ENCODE measurements at regions not wholly inside any gene's neighbourhood (a gene's known extent, or its start where the extent isn't known, plus 50 kb on each side); places are given as distances from the start of the nearest gene placed in this dataset.
"Not testable (repeated sequence)": the region's sequence is repeated elsewhere in the genome, so short reads cannot be mapped to it uniquely, and the experiment has no call there.

- TF ChIP-seq, protein P1, sequence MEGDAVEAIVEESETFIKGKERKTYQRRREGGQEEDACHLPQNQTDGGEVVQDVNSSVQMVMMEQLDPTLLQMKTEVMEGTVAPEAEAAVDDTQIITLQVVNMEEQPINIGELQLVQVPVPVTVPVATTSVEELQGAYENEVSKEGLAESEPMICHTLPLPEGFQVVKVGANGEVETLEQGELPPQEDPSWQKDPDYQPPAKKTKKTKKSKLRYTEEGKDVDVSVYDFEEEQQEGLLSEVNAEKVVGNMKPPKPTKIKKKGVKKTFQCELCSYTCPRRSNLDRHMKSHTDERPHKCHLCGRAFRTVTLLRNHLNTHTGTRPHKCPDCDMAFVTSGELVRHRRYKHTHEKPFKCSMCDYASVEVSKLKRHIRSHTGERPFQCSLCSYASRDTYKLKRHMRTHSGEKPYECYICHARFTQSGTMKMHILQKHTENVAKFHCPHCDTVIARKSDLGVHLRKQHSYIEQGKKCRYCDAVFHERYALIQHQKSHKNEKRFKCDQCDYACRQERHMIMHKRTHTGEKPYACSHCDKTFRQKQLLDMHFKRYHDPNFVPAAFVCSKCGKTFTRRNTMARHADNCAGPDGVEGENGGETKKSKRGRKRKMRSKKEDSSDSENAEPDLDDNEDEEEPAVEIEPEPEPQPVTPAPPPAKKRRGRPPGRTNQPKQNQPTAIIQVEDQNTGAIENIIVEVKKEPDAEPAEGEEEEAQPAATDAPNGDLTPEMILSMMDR (IDR thresholded peaks at IDR 0.05; ENCODE audit: low read depth, low read length, poor library complexity, severe bottlenecking): no peak
- no peak for TF ChIP-seq EZH2phosphoT487 (IDR thresholded peaks at IDR 0.05; ENCODE audit: borderline replicate concordance, low read length)
- no peak overlapping the region for H3K4me3 ChIP-seq (ENCODE audit: low read length)
- H3K9me3 ChIP-seq (ENCODE audit: control insufficient read depth, insufficient read depth, low read length): no peaks in the 10 kb centered on the region
- H3K9me2 ChIP-seq (replicated peaks; ENCODE audit: control insufficient read depth, low read length): no peaks in the 10 kb centered on the region
- no peak overlapping the region for H3K27ac ChIP-seq (ENCODE audit: low read depth, low read length)
- no peaks in the 10 kb centered on the region for H3K4me1 ChIP-seq (ENCODE audit: control insufficient read depth, low read length)
- no peak overlapping the region for H3K4me2 ChIP-seq (ENCODE audit: low read length)
- H3K36me3 ChIP-seq (ENCODE audit: control insufficient read depth, low read length): no peaks in the 10 kb centered on the region
- no peaks in the 10 kb centered on the region for H3K27me3 ChIP-seq (ENCODE audit: control insufficient read depth, low read length)
- H4K20me1 ChIP-seq (ENCODE audit: control insufficient read depth, insufficient read depth, low read depth, low read length): no peaks in the 10 kb centered on the region
- H3K79me2 ChIP-seq (ENCODE audit: control insufficient read depth, low read length): no peaks in the 10 kb centered on the region
- no peaks in the 10 kb centered on the region for H3F3A ChIP-seq (ENCODE audit: control insufficient read depth, insufficient read depth)
Measured at GRCh38 chr13:59399513-59399912, 764.2 kb downstream of the DIAPH3 start.

DNA sequence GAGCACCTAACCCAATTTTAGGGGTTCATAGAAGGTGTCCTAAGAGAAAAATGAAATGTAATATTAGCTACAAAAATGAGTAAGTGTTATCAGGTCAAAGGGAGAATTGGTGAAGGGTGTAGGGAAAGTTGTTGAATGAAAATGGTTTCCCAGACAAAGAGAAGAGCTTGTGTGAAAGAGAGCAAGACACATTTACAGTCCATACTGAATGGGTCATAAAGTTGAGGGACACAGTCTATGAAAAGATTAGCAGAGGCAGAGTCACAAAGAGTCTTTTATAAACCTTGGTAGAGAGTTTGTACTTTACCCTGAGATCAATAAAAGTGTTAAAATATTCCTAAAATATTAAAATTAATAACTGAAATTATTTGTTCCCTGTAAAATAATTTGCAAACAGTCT, 759.4 kb downstream of the DIAPH3 start:
- Histone ChIP-seq H3K27ac (ENCODE audit: low read depth, low read length) (no peak overlapping the region), H3K4me1 (ENCODE audit: control insufficient read depth, low read length) (no peaks in the 10 kb centered on the region), H3K27me3 (ENCODE audit: control insufficient read depth, low read length) (no peaks in the 10 kb centered on the region), H3K36me3 (ENCODE audit: control insufficient read depth, low read length) (no peaks in the 10 kb centered on the region), H4K20me1 (ENCODE audit: control insufficient read depth, insufficient read depth, low read depth, low read length) (no peaks in the 10 kb centered on the region), H3K4me2 (ENCODE audit: low read length) (no peak overlapping the region), H3K4me3 (ENCODE audit: low read length) (no peak overlapping the region), H3F3A (ENCODE audit: control insufficient read depth, insufficient read depth) (no peaks in the 10 kb centered on the region), H3K79me2 (ENCODE audit: control insufficient read depth, low read length) (no peaks in the 10 kb centered on the region), H3K9me2 (replicated peaks; ENCODE audit: control insufficient read depth, low read length) (no peaks in the 10 kb centered on the region), H3K9me3 (ENCODE audit: control insufficient read depth, insufficient read depth, low read length) (no peaks in the 10 kb centered on the region)
- TF ChIP-seq, protein P1 (IDR thresholded peaks at IDR 0.05; ENCODE audit: low read depth, low read length, poor library complexity, severe bottlenecking): no peak
- no peak for TF ChIP-seq EZH2phosphoT487 (IDR thresholded peaks at IDR 0.05; ENCODE audit: borderline replicate concordance, low read length)

DNA sequence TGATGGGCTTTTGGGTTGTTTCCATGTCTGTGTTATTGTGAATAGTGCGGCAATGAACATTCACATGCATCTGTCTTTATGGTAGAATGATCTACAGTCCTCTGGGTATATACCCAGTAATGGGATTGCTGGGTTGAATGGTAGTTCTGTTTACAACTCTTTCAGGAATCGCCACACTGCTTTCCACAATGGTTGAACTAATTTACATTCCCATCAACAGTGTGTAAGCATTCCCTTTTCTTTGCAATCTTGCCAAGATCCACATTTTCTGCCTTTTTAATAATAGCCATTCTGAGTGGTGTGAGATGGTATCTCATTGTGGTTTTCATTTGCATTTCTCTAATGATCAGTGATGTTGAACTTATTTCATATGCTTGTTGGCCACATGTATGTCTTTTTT, 756.5 kb downstream of the DIAPH3 start:
- H3K9me3 ChIP-seq (ENCODE audit: control insufficient read depth, insufficient read depth, low read length); H4K20me1 ChIP-seq (ENCODE audit: control insufficient read depth, insufficient read depth, low read depth, low read length); H3K9me2 ChIP-seq (replicated peaks; ENCODE audit: control insufficient read depth, low read length); H3K4me1 ChIP-seq (ENCODE audit: control insufficient read depth, low read length); H3F3A ChIP-seq (ENCODE audit: control insufficient read depth, insufficient read depth); H3K36me3 ChIP-seq (ENCODE audit: control insufficient read depth, low read length); H3K79me2 ChIP-seq (ENCODE audit: control insufficient read depth, low read length); H3K27ac ChIP-seq (ENCODE audit: low read depth, low read length); H3K4me2 ChIP-seq (ENCODE audit: low read length); H3K4me3 ChIP-seq (ENCODE audit: low read length); H3K27me3 ChIP-seq (ENCODE audit: control insufficient read depth, low read length): not testable (repeated sequence)

DNA sequence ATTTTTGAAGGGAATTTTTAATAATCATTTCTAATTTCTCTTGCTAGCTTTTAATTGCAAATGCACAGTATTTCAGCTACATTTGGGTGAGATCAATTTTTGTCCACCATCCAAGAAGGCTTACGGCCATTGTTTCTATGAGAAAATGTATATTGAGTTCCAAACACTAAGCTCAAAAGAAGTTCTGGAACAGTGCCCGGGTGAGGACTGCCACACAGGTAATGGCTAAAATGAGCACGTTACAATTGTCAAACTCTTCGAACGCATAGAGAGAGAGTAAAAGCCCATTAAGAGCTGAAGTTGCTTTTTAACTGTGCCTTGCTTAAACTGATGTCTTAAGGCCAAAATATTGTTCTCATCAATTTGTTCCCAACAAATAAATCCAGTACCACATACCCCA, 755.0 kb downstream of the DIAPH3 start:
- Histone ChIP-seq H3K27ac (ENCODE audit: low read depth, low read length) (no peak overlapping the region), H3K9me3 (ENCODE audit: control insufficient read depth, insufficient read depth, low read length) (no peaks in the 10 kb centered on the region), H4K20me1 (ENCODE audit: control insufficient read depth, insufficient read depth, low read depth, low read length) (no peaks in the 10 kb centered on the region), H3K4me3 (ENCODE audit: low read length) (no peak overlapping the region), H3K79me2 (ENCODE audit: control insufficient read depth, low read length) (no peaks in the 10 kb centered on the region), H3K9me2 (replicated peaks; ENCODE audit: control insufficient read depth, low read length) (no peaks in the 10 kb centered on the region), H3K4me2 (ENCODE audit: low read length) (no peak overlapping the region), H3F3A (ENCODE audit: control insufficient read depth, insufficient read depth) (no peaks in the 10 kb centered on the region), H3K4me1 (ENCODE audit: control insufficient read depth, low read length) (no peaks in the 10 kb centered on the region), H3K36me3 (ENCODE audit: control insufficient read depth, low read length) (no peaks in the 10 kb centered on the region), H3K27me3 (ENCODE audit: control insufficient read depth, low read length) (no peaks in the 10 kb centered on the region)
- TF ChIP-seq EZH2phosphoT487 (IDR thresholded peaks at IDR 0.05; ENCODE audit: borderline replicate concordance, low read length): no peak
- TF ChIP-seq, protein P1 (IDR thresholded peaks at IDR 0.05; ENCODE audit: low read depth, low read length, poor library complexity, severe bottlenecking): no peak

Data from DOHH2 (cell line).